ENCODE measurements at regions not wholly inside any gene's neighbourhood (a gene's known extent, or its start where the extent isn't known, plus 50 kb on each side); places are given as distances from the start of the nearest gene placed in this dataset.

DNA sequence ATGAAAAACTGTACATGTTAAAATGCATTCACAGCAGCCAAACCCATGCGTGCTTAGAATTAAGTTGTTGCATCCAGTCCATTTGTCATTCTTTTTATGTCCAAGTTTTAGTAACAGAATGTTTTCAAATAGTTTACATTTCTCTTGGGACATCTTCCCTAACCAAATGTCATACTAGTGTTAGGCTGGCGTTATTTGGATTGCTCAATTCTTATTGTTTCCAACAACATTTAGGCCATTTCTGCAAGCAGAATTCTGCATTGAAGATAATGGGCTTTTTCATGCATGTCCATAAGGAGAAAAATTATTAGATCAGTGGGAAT is 203.0 kb downstream of the HIBADH start:
- no peak for DNase-seq (ENCODE audit: low spot score)

DNA sequence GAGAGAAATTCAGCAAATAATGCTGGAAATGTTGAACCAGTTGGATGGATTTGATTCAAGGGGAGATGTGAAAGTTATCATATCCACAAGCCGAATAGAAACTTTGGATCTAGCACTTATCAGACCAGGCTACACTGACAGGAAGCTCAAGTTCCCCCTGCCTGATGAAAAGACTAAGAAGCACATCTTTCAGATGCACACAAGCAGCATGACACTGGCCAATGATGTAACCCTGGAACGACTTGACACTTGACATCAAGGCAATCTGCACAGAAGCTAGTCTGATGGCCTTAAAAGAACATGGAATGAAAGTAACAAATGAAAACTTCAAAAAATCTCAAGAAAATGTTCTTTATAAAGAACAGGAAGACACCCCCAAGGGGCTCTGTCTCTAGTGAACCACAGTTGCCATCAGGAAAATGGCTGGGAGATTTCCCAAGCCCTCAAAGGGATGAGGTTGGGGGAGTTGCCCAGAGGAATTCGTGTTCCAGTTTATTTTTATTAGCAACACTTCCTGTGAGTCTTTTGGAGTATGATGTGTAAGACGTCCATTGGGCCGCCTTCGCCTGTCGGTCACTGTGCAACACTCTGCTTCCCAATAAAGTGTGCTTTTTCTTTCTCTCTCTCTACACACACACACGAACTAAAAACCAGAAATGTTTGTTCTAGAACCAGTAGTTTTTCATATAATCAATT is 200.0 kb downstream of the HIBADH start:
- DNase-seq (ENCODE audit: low spot score): no peak

DNA sequence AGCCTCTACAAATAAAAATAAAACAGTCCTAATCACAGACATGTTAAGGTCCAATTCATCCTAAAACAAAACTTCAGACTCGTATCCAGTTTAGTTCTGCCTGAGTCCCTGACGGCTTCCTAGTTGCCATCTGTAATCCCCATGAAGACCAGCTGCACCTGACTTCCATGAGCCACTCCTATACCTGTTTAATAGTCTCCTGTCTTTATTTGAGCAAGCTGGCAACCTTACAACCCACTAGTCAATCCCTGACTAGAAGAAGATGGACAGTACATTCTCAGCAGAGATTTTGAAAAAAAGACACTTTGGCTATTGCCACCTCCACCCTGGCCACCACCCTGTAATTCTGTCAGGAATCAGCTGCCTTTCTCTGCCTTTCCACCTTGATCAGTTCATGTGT is 197.7 kb downstream of the HIBADH start:
- no peak for DNase-seq (ENCODE audit: low spot score)

DNA sequence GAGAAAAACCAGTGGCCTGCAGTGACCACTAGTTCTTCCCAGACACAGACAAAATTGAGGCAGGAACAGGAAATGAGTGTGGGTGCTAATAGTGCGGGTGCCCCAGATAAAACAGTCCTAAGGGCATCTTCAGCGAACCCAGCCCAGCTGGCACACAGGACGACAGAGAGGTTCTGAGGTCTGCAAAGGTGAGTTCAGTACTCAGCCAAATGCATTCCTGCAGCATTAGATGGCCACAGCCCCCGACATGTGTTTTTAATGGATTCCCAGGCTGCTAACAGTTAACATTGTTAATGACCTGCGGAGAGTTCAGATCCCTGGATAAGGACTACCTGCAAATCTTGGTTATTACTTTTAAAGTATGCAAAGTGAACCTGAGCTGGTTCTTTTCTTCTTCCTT is 196.0 kb downstream of the HIBADH start:
- no peak for DNase-seq (ENCODE audit: low spot score)

DNA sequence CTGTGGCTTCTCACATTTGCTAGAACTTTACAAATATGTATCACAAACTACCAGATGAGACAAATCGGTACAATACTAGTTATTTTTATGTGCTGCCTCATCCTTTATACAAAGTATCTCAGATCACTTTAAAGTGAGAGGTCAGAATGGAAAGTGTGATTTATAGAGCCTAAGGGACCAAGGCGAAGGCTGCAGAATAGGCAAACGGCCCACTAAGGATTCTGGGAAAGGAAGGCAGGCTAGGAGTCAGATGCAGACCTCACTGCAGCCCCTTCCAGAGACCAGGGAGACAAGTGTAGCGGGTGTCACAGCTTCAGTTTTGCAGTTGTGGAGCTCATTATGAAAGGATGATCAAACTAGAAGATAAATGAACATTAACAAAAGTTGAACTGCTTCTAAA is 190.6 kb downstream of the HIBADH start:
- DNase-seq (ENCODE audit: low spot score): no peak

Measured in kidney capillary endothelial cell (primary cell).